HG03469 (cell line): ENCODE measurements at regions not wholly inside any gene's neighbourhood (a gene's known extent, or its start where the extent isn't known, plus 50 kb on each side); places are given as distances from the start of the nearest gene placed in this dataset.
"Not testable (repeated sequence)": the region's sequence is repeated elsewhere in the genome, so short reads cannot be mapped to it uniquely, and the experiment has no call there.

Source experiments
- ATAC-seq: cut with Tn5 transposase; IDR thresholded peaks from one replicate; pipeline ENCODE4 v1.9.1; 2021; ENCODE audit warnings: mild to moderate bottlenecking, moderate library complexity, moderate number of reproducible peaks; ENCODE audit not compliant: unreplicated experiment

GRCh38 chr15:70602834-70603560, 160.4 kb downstream of the UACA start:
- ATAC-seq: no peak

- no peak for ATAC-seq
Measured at GRCh38 chr15:70602281-70602680, 161.1 kb downstream of the UACA start.

- ATAC-seq: no peak
Measured at GRCh38 chr15:70597945-70598344, 165.4 kb downstream of the UACA start.

- ATAC-seq: no peak
Measured at GRCh38 chr15:70597056-70597603, 166.2 kb downstream of the UACA start.

GRCh38 chr15:70596354-70597055, 166.9 kb downstream of the UACA start:
- no peak for ATAC-seq

- no peak for ATAC-seq
Measured at GRCh38 chr15:70593795-70594194, 169.6 kb downstream of the UACA start.

GRCh38 chr15:70589728-70590127, 173.6 kb downstream of the UACA start:
- no peak for ATAC-seq

- ATAC-seq: no peak
Measured at GRCh38 chr15:70589221-70589620, 174.1 kb downstream of the UACA start.

- no peak for ATAC-seq
Measured at GRCh38 chr15:70588613-70589012, 174.7 kb downstream of the UACA start.

- ATAC-seq: no peak
Measured at GRCh38 chr15:70587896-70588567, 175.3 kb downstream of the UACA start.

- ATAC-seq: not testable (repeated sequence)
Measured at GRCh38 chr15:70587012-70587634, 176.2 kb downstream of the UACA start.

GRCh38 chr15:70586241-70586640, 177.1 kb downstream of the UACA start:
- ATAC-seq: no peak

- no peak for ATAC-seq
Measured at GRCh38 chr15:70585707-70586034, 177.7 kb downstream of the UACA start.

GRCh38 chr15:70584838-70585706, 178.3 kb downstream of the UACA start:
- no peak for ATAC-seq

- no peak for ATAC-seq
Measured at GRCh38 chr15:70584441-70584837, 178.9 kb downstream of the UACA start.

GRCh38 chr15:70583006-70583405, 180.4 kb downstream of the UACA start:
- no peak for ATAC-seq

GRCh38 chr15:70582143-70582945, 181.0 kb downstream of the UACA start:
- ATAC-seq: no peak

- ATAC-seq: no peak
Measured at GRCh38 chr15:70580958-70581357, 182.4 kb downstream of the UACA start.

GRCh38 chr15:70580286-70580685, 183.1 kb downstream of the UACA start:
- no peak for ATAC-seq

- no peak for ATAC-seq
Measured at GRCh38 chr15:70579766-70580165, 183.6 kb downstream of the UACA start.
